ENCODE measurements at regions not wholly inside any gene's neighbourhood (a gene's known extent, or its start where the extent isn't known, plus 50 kb on each side); places are given as distances from the start of the nearest gene placed in this dataset.

GRCh38 chr7:46032353-46032752, 111.3 kb upstream of the IGFBP3 start:
- no peaks in the 10 kb centered on the region for H4K20me1 ChIP-seq (ENCODE audit: insufficient read depth)
- H3K9me2 ChIP-seq (ENCODE audit: insufficient read depth) = no peaks in the 10 kb centered on the region
- no peak overlapping the region for H3K4me2 ChIP-seq (ENCODE audit: low read length)
- no peaks in the 10 kb centered on the region for H3K27me3 ChIP-seq (ENCODE audit: insufficient read depth, low read length)
- POLR2A ChIA-PET = no interaction called here
- H2AFZ ChIP-seq (ENCODE audit: low read depth, low read length, poor library complexity, severe bottlenecking) = no peak overlapping the region
- H3K9ac ChIP-seq (ENCODE audit: low read length) = no peak overlapping the region
- RAD21 ChIA-PET (ENCODE audit: low non-redundant PET in 1 of 2, low total read pairs in 2 of 2, uncharacterized antibody in 2 of 2, unreplicated experiment in 2 of 2) = no interaction called here
- H3K79me2 ChIP-seq (ENCODE audit: insufficient read depth, low read length) = no peaks in the 10 kb centered on the region
- intact Hi-C loops (cut with micrococcal nuclease) = no loop called here
- no peaks in the 10 kb centered on the region for H3K4me1 ChIP-seq (ENCODE audit: control insufficient read depth in 1 of 2, insufficient read depth in 2 of 2, low read length in 2 of 2)
- CTCF ChIA-PET = no interaction called here
- no peak for ATAC-seq
- H3K36me3 ChIP-seq (ENCODE audit: control insufficient read depth in 1 of 2, insufficient read depth in 2 of 2, low read length in 2 of 2) = no peaks in the 10 kb centered on the region
- no TSS peak for BruUV-seq (replicated peaks)
- no peak overlapping the region for H3K27ac ChIP-seq (ENCODE audit: low read depth, low read length)
- H3K4me3 ChIP-seq (replicated peaks in 1 of 2; ENCODE audit: low read depth in 1 of 2, low read length in 2 of 2) = no peak overlapping the region
- no peaks in the 10 kb centered on the region for H3K9me3 ChIP-seq (ENCODE audit: control insufficient read depth in 1 of 2, insufficient read depth in 1 of 2, low read depth in 1 of 2, low read length in 2 of 2)
- DNase-seq (ENCODE audit: low read depth, low spot score) = no peak
- TF ChIP-seq, protein P1, sequence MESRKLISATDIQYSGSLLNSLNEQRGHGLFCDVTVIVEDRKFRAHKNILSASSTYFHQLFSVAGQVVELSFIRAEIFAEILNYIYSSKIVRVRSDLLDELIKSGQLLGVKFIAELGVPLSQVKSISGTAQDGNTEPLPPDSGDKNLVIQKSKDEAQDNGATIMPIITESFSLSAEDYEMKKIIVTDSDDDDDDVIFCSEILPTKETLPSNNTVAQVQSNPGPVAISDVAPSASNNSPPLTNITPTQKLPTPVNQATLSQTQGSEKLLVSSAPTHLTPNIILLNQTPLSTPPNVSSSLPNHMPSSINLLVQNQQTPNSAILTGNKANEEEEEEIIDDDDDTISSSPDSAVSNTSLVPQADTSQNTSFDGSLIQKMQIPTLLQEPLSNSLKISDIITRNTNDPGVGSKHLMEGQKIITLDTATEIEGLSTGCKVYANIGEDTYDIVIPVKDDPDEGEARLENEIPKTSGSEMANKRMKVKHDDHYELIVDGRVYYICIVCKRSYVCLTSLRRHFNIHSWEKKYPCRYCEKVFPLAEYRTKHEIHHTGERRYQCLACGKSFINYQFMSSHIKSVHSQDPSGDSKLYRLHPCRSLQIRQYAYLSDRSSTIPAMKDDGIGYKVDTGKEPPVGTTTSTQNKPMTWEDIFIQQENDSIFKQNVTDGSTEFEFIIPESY (IDR thresholded peaks at IDR 0.05; ENCODE audit: extremely low read depth, insufficient replicate concordance, low read length) = no peak
- TF ChIP-seq FOSL1 (IDR thresholded peaks at IDR 0.05; ENCODE audit: low read depth) (no peak), POLR2AphosphoS5 (IDR thresholded peaks at IDR 0.05; ENCODE audit: low read depth, low read length) (no peak), EZH2 (IDR thresholded peaks at IDR 0.05) (no peak), REST (IDR thresholded peaks at IDR 0.05; ENCODE audit: low read depth) (no peak), JUND (IDR thresholded peaks at IDR 0.05) (no peak), CBX3 (IDR thresholded peaks at IDR 0.05; ENCODE audit: low read depth) (no peak), SP1 (IDR thresholded peaks at IDR 0.05; ENCODE audit: low read depth) (no peak), EGR1 (IDR thresholded peaks at IDR 0.05; ENCODE audit: low read depth) (no peak), YY1 (IDR thresholded peaks at IDR 0.05; ENCODE audit: extremely low read depth, insufficient replicate concordance, low read depth, low read length) (no peak), RAD21 (IDR thresholded peaks at IDR 0.05; ENCODE audit: low read depth) (no peak), ZNF274 (IDR thresholded peaks at IDR 0.05; ENCODE audit: low read depth, low read length) (no peak), ELF1 (IDR thresholded peaks at IDR 0.05; ENCODE audit: borderline replicate concordance, low read depth) (no peak), SRF (IDR thresholded peaks at IDR 0.05; ENCODE audit: low read depth) (no peak), CEBPB (IDR thresholded peaks at IDR 0.05; ENCODE audit: low read depth) (no peak), POLR2A (IDR thresholded peaks at IDR 0.05; ENCODE audit: borderline replicate concordance, extremely low read depth, insufficient read depth, insufficient read length) (no peak), ZFX (IDR thresholded peaks at IDR 0.05) (no peak), EZH2phosphoT487 (IDR thresholded peaks at IDR 0.05; ENCODE audit: borderline replicate concordance) (no peak)
- TF ChIP-seq, protein P2, sequence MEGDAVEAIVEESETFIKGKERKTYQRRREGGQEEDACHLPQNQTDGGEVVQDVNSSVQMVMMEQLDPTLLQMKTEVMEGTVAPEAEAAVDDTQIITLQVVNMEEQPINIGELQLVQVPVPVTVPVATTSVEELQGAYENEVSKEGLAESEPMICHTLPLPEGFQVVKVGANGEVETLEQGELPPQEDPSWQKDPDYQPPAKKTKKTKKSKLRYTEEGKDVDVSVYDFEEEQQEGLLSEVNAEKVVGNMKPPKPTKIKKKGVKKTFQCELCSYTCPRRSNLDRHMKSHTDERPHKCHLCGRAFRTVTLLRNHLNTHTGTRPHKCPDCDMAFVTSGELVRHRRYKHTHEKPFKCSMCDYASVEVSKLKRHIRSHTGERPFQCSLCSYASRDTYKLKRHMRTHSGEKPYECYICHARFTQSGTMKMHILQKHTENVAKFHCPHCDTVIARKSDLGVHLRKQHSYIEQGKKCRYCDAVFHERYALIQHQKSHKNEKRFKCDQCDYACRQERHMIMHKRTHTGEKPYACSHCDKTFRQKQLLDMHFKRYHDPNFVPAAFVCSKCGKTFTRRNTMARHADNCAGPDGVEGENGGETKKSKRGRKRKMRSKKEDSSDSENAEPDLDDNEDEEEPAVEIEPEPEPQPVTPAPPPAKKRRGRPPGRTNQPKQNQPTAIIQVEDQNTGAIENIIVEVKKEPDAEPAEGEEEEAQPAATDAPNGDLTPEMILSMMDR (IDR thresholded peaks at IDR 0.05 in 2 of 3, conservative IDR thresholded peaks at IDR 0.05 in 1 of 3; ENCODE audit: borderline replicate concordance in 1 of 3, insufficient read depth in 1 of 3, low read depth in 2 of 3, low read length in 2 of 3) = no peak
